HCT116 (cell line): ENCODE measurements at regions not wholly inside any gene's neighbourhood (a gene's known extent, or its start where the extent isn't known, plus 50 kb on each side); places are given as distances from the start of the nearest gene placed in this dataset.

Experiments used
- CTCF ChIP-seq, 3 experiments: fragments of 200-600 bp in 1 of 3; sonication (generic) in 1 of 3; IDR thresholded peaks in 2 of 3; conservative IDR thresholded peaks in 1 of 3; 2 replicates each; pipeline ENCODE4 v1.5.1; 2012 to 2017; ENCODE audit warnings: low read depth in 2 of 3, low read length in 2 of 3, antibody characterized with exemption in 1 of 3, borderline replicate concordance in 1 of 3, control low read depth in 1 of 3, mild to moderate bottlenecking in 1 of 3, mixed read lengths in 1 of 3, mixed run types in 1 of 3, moderate library complexity in 1 of 3; ENCODE audit not compliant: insufficient read depth in 1 of 3
- EZH2 ChIP-seq: fragments of 200-600 bp; sonication (generic); IDR thresholded peaks from 2 replicates; pipeline ENCODE4 v1.6.1; 2017; ENCODE audit warnings: antibody characterized with exemption, mixed run types
- POLR2A ChIP-seq: IDR thresholded peaks from 2 replicates; pipeline ENCODE4 v1.7.0; 2011; ENCODE audit warnings: borderline replicate concordance; ENCODE audit not compliant: insufficient read depth, insufficient read length; ENCODE audit errors: extremely low read depth
- POLR2AphosphoS5 ChIP-seq: IDR thresholded peaks from 2 replicates; pipeline ENCODE4 v1.6.1; 2011; ENCODE audit warnings: mild to moderate bottlenecking, low read depth, low read length, moderate library complexity
- RAD21 ChIP-seq: IDR thresholded peaks from 2 replicates; pipeline ENCODE4 v1.6.1; 2012; ENCODE audit warnings: low read depth, mild to moderate bottlenecking

- no peak for TF ChIP-seq CTCF (IDR thresholded peaks at IDR 0.05 in 2 of 3, conservative IDR thresholded peaks at IDR 0.05 in 1 of 3; ENCODE audit: borderline replicate concordance in 1 of 3, insufficient read depth in 1 of 3, low read depth in 2 of 3, low read length in 2 of 3)
- TF ChIP-seq POLR2AphosphoS5, result no peak
- TF ChIP-seq POLR2A, result no peak
- TF ChIP-seq RAD21, result no peak
- no peak for TF ChIP-seq EZH2
Observed at GRCh38 chr14:38125481-38126037, 82.1 kb upstream of the SSTR1 start.
